Type B pancreatic cell (in vitro differentiated cells): ENCODE measurements at regions not wholly inside any gene's neighbourhood (a gene's known extent, or its start where the extent isn't known, plus 50 kb on each side); places are given as distances from the start of the nearest gene placed in this dataset.
"Not testable (repeated sequence)": the region's sequence is repeated elsewhere in the genome, so short reads cannot be mapped to it uniquely, and the experiment has no call there.

ENCODE experiments used
- DNase-seq: peaks from one replicate; pipeline ENCODE4 v3.0.0; 2021; ENCODE audit warnings: mixed read lengths; ENCODE audit not compliant: unreplicated experiment; ENCODE audit errors: extremely low spot score
- H3K27ac Mint-ChIP-seq: 2 replicates; pipeline ENCODE4 v1.8.0; 2021; ENCODE audit warnings: mild to moderate bottlenecking, mixed read lengths
- H3K27me3 Mint-ChIP-seq: 2 replicates; pipeline ENCODE4 v1.8.0; 2021; ENCODE audit warnings: mixed read lengths
- H3K36me3 Mint-ChIP-seq: 2 replicates; pipeline ENCODE4 v1.8.0; 2021; ENCODE audit warnings: mixed read lengths
- H3K4me1 Mint-ChIP-seq: one replicate; pipeline ENCODE4 v1.8.0; 2021; ENCODE audit warnings: mixed read lengths; ENCODE audit not compliant: unreplicated experiment
- H3K4me3 Mint-ChIP-seq: 2 replicates; pipeline ENCODE4 v1.8.0; 2021; ENCODE audit warnings: mild to moderate bottlenecking, mixed read lengths
- H3K9me3 Mint-ChIP-seq: 2 replicates; pipeline ENCODE4 v1.8.0; 2021; ENCODE audit warnings: mixed read lengths
- CTCF ChIP-seq: fragments of 200-600 bp; sonication (generic); conservative IDR thresholded peaks from 2 replicates; pipeline ENCODE4 v1.5.0; 2021; ENCODE audit warnings: antibody characterized with exemption, mild to moderate bottlenecking

DNA sequence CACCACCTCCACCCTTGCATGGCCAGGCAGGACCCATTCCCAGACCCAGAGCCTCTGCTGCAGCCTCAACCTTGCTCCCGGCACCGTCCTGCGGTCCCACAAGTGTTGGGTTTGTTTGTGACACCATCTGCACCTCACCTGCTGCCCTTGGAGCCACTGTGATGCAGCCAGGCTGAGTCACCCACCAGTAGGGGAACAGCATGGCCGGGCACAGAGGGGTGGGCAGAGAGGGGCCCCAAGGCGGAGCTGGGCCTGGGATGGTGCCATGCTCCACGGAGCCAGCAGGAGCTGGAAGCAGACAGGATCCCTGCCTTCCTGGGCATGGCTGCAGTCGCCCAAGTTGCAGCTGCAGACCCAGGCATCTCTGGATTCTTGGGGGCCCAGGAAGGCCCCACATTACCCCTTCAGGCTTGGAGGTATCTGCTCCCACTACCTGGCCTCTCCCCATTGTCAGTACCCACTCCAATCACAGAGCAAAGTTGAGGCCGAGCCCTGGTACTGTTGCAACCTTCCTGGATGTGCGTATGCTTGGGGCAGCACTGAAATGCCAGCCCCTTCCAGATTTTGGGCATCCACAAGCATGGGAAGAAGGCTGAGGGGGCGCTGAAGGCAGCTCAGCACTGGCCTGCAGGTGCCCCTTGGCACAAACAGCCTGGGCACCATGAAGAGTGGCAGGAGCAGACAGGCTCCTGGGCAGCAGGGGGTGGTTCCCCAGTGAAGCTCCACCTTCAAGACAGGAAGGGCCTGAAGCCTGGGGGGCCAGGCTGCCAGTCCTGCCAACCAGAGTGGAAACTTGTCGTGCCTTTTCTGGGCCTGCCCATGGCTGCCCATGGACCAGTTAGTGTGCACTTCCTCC, 172.8 kb downstream of the MATN1 start:
- no peak overlapping the region for H3K27ac Mint-ChIP-seq
- peaks cover 5% of the 10 kb centered on the region for H3K4me1 Mint-ChIP-seq
- no peaks in the 10 kb centered on the region for H3K9me3 Mint-ChIP-seq
- no peaks in the 10 kb centered on the region for H3K36me3 Mint-ChIP-seq
- TF ChIP-seq CTCF: no peak
- peaks cover 20% of the 10 kb centered on the region for H3K27me3 Mint-ChIP-seq
- DNase-seq: no peak
- no peak overlapping the region for H3K4me3 Mint-ChIP-seq

DNA sequence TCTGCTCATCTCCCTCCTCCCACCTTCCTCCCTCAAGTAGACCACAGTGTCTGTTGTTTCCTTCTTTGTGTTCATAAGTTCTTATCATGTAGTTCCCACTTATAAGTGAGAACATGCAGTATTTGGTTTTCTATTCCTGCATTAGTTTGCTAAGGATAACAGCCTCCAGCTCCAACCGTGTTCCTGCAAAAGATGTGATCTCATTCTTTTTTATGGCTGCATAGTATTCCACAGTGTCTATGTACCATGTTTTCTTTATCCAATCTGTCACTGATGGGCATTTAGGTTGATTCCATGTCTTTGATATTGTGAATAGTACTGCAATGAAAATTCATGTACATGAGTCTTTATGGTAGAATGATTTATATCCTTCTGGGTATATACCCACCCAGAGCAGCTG, 173.5 kb downstream of the MATN1 start:
- not testable (repeated sequence) for DNase-seq, H3K36me3 Mint-ChIP-seq, H3K27ac Mint-ChIP-seq, H3K4me3 Mint-ChIP-seq, H3K9me3 Mint-ChIP-seq
- peaks cover 20% of the 10 kb centered on the region for H3K27me3 Mint-ChIP-seq
- peaks cover 12% of the 10 kb centered on the region for H3K4me1 Mint-ChIP-seq

DNA sequence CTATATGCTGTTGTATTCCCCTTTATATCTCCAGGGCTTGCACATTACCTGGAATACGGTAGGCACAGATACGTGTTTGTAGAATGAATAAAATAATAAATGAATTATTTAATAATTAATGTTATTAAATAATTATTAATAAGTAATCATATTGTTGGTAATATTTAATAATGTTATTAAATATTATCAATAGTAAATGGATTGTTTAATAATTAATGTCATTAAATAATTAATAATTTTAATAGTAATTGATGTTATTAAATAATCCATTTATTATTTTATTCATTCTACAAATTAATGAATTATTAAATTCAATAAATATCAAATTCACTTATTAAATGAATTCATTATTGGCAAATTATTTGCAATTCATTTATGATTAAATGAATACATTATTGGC, 175.1 kb downstream of the MATN1 start:
- no peak for TF ChIP-seq CTCF
- Mint-ChIP-seq H3K4me1 (peaks cover 18% of the 10 kb centered on the region), H3K27me3 (peaks cover 20% of the 10 kb centered on the region), H3K9me3 (no peaks in the 10 kb centered on the region), H3K27ac (no peak overlapping the region), H3K4me3 (no peak overlapping the region), H3K36me3 (no peaks in the 10 kb centered on the region)
- DNase-seq: no peak

- peaks cover 18% of the 10 kb centered on the region for H3K4me1 Mint-ChIP-seq
- H3K4me3 Mint-ChIP-seq, H3K27ac Mint-ChIP-seq, DNase-seq, H3K9me3 Mint-ChIP-seq, H3K36me3 Mint-ChIP-seq: not testable (repeated sequence)
- H3K27me3 Mint-ChIP-seq: peaks cover 12% of the 10 kb centered on the region
Observed at GRCh38 chr1:30547326-30547725, 176.1 kb downstream of the MATN1 start.

- Mint-ChIP-seq H3K4me1 (peaks cover 18% of the 10 kb centered on the region), H3K36me3 (no peaks in the 10 kb centered on the region), H3K27ac (no peak overlapping the region), H3K27me3 (peaks cover 6% of the 10 kb centered on the region), H3K4me3 (no peak overlapping the region), H3K9me3 (no peaks in the 10 kb centered on the region)
- DNase-seq: no peak
- no peak for TF ChIP-seq CTCF
Observed at GRCh38 chr1:30545365-30545764, 178.0 kb downstream of the MATN1 start.

- DNase-seq: no peak
- no peaks in the 10 kb centered on the region for H3K36me3 Mint-ChIP-seq
- peaks cover 18% of the 10 kb centered on the region for H3K4me1 Mint-ChIP-seq
- TF ChIP-seq CTCF: no peak
- H3K9me3 Mint-ChIP-seq: no peaks in the 10 kb centered on the region
- H3K27me3 Mint-ChIP-seq: peaks cover 9% of the 10 kb centered on the region
- H3K27ac Mint-ChIP-seq: no peak overlapping the region
- H3K4me3 Mint-ChIP-seq: no peak overlapping the region
Observed at GRCh38 chr1:30541721-30542485, 181.5 kb downstream of the MATN1 start.
